ENCODE measurements at regions not wholly inside any gene's neighbourhood (a gene's known extent, or its start where the extent isn't known, plus 50 kb on each side); places are given as distances from the start of the nearest gene placed in this dataset.

- TF ChIP-seq, protein P1, sequence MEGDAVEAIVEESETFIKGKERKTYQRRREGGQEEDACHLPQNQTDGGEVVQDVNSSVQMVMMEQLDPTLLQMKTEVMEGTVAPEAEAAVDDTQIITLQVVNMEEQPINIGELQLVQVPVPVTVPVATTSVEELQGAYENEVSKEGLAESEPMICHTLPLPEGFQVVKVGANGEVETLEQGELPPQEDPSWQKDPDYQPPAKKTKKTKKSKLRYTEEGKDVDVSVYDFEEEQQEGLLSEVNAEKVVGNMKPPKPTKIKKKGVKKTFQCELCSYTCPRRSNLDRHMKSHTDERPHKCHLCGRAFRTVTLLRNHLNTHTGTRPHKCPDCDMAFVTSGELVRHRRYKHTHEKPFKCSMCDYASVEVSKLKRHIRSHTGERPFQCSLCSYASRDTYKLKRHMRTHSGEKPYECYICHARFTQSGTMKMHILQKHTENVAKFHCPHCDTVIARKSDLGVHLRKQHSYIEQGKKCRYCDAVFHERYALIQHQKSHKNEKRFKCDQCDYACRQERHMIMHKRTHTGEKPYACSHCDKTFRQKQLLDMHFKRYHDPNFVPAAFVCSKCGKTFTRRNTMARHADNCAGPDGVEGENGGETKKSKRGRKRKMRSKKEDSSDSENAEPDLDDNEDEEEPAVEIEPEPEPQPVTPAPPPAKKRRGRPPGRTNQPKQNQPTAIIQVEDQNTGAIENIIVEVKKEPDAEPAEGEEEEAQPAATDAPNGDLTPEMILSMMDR (IDR thresholded peaks at IDR 0.05; ENCODE audit: poor library complexity) = no peak
- TF ChIP-seq EZH2 (IDR thresholded peaks at IDR 0.05; ENCODE audit: borderline replicate concordance) = no peak
These were observed 853.8 kb upstream of the MIR17HG start for GRCh38 chr13:90493667-90494066.
